Memory B cell (primary cell): ENCODE measurements at regions not wholly inside any gene's neighbourhood (a gene's known extent, or its start where the extent isn't known, plus 50 kb on each side); places are given as distances from the start of the nearest gene placed in this dataset.

Source experiments
- ATAC-seq: fragments of 150-1000 bp; cut with Tn5 transposase; 2 replicates; pipeline ENCODE4 v1.10.0; 2021; ENCODE audit warnings: low read depth, mild to moderate bottlenecking, moderate library complexity
- DNase-seq, 2 donors: peaks; one replicate each; pipeline ENCODE4 v3.0.0; 2022; ENCODE audit warnings: low spot score in 2 of 2
- H3K27ac Mint-ChIP-seq: one replicate; pipeline ENCODE4 v1.8.0; 2022; ENCODE audit warnings: mild to moderate bottlenecking, moderate library complexity, mixed read lengths
- H3K27me3 Mint-ChIP-seq: one replicate; pipeline ENCODE4 v1.8.0; 2022; ENCODE audit warnings: mixed read lengths
- H3K36me3 Mint-ChIP-seq: one replicate; pipeline ENCODE4 v1.8.0; 2022; ENCODE audit warnings: mild to moderate bottlenecking, mixed read lengths
- H3K4me1 Mint-ChIP-seq: one replicate; pipeline ENCODE4 v1.8.0; 2022; ENCODE audit warnings: mixed read lengths
- H3K4me3 Mint-ChIP-seq: one replicate; pipeline ENCODE4 v1.8.0; 2022; ENCODE audit warnings: mild to moderate bottlenecking, moderate library complexity, mixed read lengths
- H3K9me3 Mint-ChIP-seq: one replicate; pipeline ENCODE4 v1.8.0; 2022; ENCODE audit warnings: mixed read lengths

DNA sequence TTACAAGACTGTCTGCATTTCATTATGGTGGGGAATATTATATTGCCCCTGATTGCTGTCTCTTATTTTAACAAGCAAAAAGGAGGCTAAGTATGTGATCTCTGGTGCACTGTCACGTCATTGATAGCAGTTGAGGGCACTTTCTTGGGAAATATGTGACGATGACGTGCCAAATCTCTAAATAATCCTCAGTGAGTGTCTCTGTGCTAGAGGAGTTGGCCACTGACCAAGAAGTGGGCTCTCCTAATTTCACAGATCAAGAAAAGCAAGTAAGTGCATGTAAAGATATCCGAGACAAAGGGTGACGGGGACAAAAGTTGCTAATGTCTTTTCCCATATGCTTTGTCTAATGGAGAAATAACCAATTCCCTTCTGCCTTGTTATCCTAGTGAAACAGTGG, 487.4 kb upstream of the TENM3 start:
- no peak for DNase-seq
- H3K9me3 Mint-ChIP-seq = peaks cover 3% of the 10 kb centered on the region
- ATAC-seq = no peak
- H3K4me3 Mint-ChIP-seq = no peak overlapping the region
- H3K27ac Mint-ChIP-seq = no peak overlapping the region
- no peaks in the 10 kb centered on the region for H3K4me1 Mint-ChIP-seq
- peaks cover 2% of the 10 kb centered on the region for H3K27me3 Mint-ChIP-seq
- no peaks in the 10 kb centered on the region for H3K36me3 Mint-ChIP-seq

DNA sequence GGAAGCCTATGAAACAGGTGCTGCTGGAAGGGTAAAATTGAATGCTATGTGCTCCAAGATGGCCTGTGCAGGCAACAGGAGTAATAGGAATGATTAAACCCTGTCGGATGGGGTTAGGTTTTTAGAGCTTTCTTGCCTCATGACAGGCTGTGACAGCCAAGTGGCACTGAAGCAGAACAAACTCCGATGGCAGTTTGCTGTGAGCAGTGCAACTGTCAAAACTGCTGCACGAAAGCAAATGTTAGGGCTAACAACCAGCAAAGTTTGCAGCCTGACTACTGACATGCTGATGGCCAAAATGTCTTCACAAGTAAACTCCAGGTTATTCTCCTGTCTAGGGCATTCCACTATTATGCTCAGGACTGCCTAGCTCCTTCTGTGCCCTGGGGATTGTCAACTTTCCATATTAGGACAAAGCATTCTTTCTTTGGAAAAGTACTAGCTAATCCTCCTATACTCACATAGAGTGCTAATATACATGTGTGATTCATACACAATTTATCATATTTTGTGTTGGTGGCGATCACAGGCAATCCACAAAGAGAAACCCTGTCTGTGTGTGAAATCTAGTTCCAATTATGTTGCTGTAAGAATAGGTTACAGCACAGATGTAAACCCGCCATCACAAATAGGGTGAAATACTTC, 486.6 kb upstream of the TENM3 start:
- H3K4me1 Mint-ChIP-seq = no peaks in the 10 kb centered on the region
- DNase-seq = no peak
- H3K4me3 Mint-ChIP-seq = no peak overlapping the region
- H3K9me3 Mint-ChIP-seq = peaks cover 4% of the 10 kb centered on the region
- no peaks in the 10 kb centered on the region for H3K27me3 Mint-ChIP-seq
- no peak overlapping the region for H3K27ac Mint-ChIP-seq
- no peaks in the 10 kb centered on the region for H3K36me3 Mint-ChIP-seq
- ATAC-seq = no peak

DNA sequence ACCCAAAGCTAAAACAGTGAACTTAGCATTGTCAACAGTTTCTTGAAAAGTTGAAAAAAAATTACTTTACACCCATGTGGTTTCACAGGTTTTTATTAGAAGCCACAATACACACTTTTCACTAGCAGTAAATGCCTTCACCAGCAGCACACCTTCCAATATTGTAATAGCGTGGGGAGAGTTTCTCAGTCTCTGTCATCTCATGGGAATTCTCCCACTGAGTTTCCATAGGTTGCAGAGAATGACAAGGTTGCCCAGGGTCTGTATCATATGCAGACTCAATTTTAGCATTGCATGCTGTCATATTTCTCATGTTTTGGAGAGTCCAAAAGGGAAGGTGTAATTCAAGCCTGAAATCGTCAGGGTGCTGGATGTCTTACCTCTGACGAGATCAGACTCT, 486.1 kb upstream of the TENM3 start:
- H3K4me3 Mint-ChIP-seq = no peak overlapping the region
- H3K9me3 Mint-ChIP-seq = peaks cover 4% of the 10 kb centered on the region
- no peaks in the 10 kb centered on the region for H3K36me3 Mint-ChIP-seq
- no peak overlapping the region for H3K27ac Mint-ChIP-seq
- DNase-seq = no peak
- no peaks in the 10 kb centered on the region for H3K27me3 Mint-ChIP-seq
- H3K4me1 Mint-ChIP-seq = no peaks in the 10 kb centered on the region
- ATAC-seq = no peak

DNA sequence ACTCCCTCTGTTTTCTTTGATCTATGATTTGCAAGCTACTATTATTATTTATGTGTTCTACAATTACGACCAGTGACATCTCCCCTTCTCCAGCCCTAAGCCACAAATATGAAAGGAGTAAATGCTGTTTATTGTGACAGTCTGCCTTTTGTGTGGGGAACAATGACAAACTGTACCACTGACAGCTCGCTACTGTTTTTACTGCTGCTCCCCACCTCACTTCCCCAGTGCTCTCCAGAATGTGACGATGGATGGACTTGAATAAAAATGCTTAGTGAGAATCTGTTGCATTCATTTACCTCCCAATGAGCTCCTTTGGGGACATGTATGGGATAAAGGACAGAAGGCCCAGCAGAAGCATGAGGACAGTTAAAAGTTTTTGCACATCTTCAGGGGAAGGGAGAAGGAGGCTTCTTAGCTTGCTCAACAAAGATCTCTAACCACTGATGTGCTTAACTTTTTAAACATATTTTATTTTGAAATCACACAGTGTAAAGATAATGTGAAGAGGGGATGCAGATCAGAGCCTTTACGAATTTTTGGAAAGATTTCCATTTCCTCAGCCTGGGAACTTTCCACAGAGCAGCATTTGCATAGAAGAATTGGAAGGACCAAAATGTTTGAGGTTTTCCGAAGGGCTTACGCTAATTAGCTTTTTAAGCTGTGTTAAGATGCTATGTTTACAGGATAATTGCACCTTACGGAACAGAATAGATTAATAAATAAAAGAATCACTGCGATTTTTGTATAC, 485.1 kb upstream of the TENM3 start:
- Mint-ChIP-seq H3K27ac (no peak overlapping the region), H3K4me1 (no peaks in the 10 kb centered on the region), H3K36me3 (no peaks in the 10 kb centered on the region), H3K4me3 (no peak overlapping the region), H3K9me3 (peaks cover 4% of the 10 kb centered on the region), H3K27me3 (no peaks in the 10 kb centered on the region)
- ATAC-seq (no peak), DNase-seq (no peak)

DNA sequence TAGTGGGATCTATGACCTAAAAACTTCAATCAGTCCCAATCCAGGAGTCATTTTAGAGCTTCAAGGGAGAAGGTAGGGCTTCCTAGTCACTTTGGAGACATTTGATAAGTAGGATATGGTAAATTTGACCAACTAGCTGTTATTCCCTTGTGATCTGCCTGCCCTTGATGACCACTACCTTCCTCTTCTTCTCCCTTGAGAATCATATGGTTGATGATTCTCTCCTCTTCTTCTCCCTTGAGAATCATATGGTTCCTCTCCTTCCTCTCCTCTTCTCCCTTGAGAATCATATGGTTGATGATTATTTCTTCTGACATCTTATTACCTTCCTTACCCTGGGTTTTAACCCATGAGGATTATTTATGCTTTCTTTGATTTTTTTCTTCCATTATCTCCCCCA, 482.6 kb upstream of the TENM3 start:
- Mint-ChIP-seq H3K4me3 (no peak overlapping the region), H3K36me3 (no peaks in the 10 kb centered on the region), H3K4me1 (no peaks in the 10 kb centered on the region), H3K9me3 (peaks cover 4% of the 10 kb centered on the region), H3K27ac (no peak overlapping the region), H3K27me3 (no peaks in the 10 kb centered on the region)
- DNase-seq = no peak
- no peak for ATAC-seq

DNA sequence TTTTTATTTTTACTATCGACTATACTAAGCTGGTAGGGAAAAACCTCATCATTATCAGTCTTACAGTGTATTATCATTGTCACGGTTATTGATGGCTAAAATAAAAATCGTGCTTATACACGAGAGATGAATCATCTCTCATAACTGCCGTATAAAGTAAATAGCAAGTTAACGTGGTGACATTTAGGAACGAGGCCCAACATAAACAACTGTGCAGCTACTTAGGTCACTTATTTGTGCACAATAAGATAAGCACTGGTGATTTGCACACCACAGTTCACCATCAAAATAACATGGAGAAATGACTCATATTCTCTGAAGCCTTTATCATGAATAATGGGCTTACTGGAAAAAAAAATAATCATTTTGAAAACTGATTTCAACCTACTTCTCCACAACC, 482.0 kb upstream of the TENM3 start:
- Mint-ChIP-seq H3K4me3 (no peak overlapping the region), H3K27me3 (no peaks in the 10 kb centered on the region), H3K9me3 (peaks cover 4% of the 10 kb centered on the region), H3K36me3 (no peaks in the 10 kb centered on the region), H3K27ac (no peak overlapping the region), H3K4me1 (no peaks in the 10 kb centered on the region)
- DNase-seq = no peak
- no peak for ATAC-seq

GRCh38 chr4:181766061-181766548, 477.1 kb upstream of the TENM3 start:
- H3K9me3 Mint-ChIP-seq = peaks cover 3% of the 10 kb centered on the region
- H3K36me3 Mint-ChIP-seq = no peaks in the 10 kb centered on the region
- DNase-seq = no peak
- no peak overlapping the region for H3K27ac Mint-ChIP-seq
- no peak overlapping the region for H3K4me3 Mint-ChIP-seq
- no peak for ATAC-seq
- no peaks in the 10 kb centered on the region for H3K27me3 Mint-ChIP-seq
- no peaks in the 10 kb centered on the region for H3K4me1 Mint-ChIP-seq

- Mint-ChIP-seq H3K27ac (no peak overlapping the region), H3K27me3 (no peaks in the 10 kb centered on the region), H3K4me1 (no peaks in the 10 kb centered on the region), H3K36me3 (no peaks in the 10 kb centered on the region), H3K4me3 (no peak overlapping the region), H3K9me3 (peaks cover 5% of the 10 kb centered on the region)
- no peak for ATAC-seq
- DNase-seq = no peak
These were observed 472.2 kb upstream of the TENM3 start for GRCh38 chr4:181770971-181771370.

DNA sequence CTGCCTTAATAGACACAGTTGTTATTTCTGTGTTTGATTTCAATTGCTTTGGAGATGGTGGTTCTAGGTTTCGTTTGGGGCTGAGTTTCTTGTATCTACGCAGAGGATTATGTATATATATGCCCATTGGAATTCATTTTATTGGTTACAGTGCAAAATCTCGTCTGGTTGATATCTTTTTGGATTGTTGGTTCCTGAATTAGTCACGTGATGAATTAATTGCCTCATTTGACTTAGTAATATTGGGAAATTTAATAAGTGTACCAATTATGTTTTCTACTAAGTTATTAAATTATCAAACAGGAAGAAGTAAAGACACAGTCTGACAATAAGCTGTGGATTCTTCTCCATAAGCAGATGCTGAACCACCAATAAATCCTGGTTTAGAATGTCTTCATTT, 467.9 kb upstream of the TENM3 start:
- no peak overlapping the region for H3K27ac Mint-ChIP-seq
- H3K4me1 Mint-ChIP-seq = no peaks in the 10 kb centered on the region
- no peak overlapping the region for H3K4me3 Mint-ChIP-seq
- ATAC-seq (no peak), DNase-seq (no peak)
- H3K9me3 Mint-ChIP-seq = peaks cover 4% of the 10 kb centered on the region
- H3K36me3 Mint-ChIP-seq = no peaks in the 10 kb centered on the region
- no peaks in the 10 kb centered on the region for H3K27me3 Mint-ChIP-seq

- Mint-ChIP-seq H3K9me3 (peaks cover 4% of the 10 kb centered on the region), H3K4me1 (no peaks in the 10 kb centered on the region), H3K27ac (no peak overlapping the region), H3K4me3 (no peak overlapping the region), H3K36me3 (no peaks in the 10 kb centered on the region), H3K27me3 (no peaks in the 10 kb centered on the region)
- DNase-seq (no peak), ATAC-seq (no peak)
These were observed 466.7 kb upstream of the TENM3 start for GRCh38 chr4:181776264-181777054.

DNA sequence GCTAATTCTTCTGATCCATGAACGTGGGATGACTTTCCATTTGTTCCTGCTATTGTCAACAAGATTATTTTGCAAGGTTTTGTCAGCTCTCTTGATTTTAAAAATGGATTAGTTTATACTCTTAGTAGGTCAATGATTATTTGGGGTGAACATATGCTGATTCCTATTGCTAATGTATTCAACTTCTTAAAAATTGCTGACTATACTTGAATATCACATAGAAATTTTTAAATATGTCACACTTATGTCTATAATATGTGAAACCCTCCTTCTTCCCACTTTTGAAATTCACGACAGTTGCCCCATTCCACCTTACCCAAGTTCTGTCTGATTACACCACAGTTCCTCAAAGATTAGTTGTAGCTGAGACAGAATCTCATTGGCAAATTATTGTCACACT, 465.7 kb upstream of the TENM3 start:
- H3K9me3 Mint-ChIP-seq = peaks cover 7% of the 10 kb centered on the region
- no peaks in the 10 kb centered on the region for H3K36me3 Mint-ChIP-seq
- no peak for DNase-seq
- H3K4me3 Mint-ChIP-seq = no peak overlapping the region
- no peak for ATAC-seq
- no peaks in the 10 kb centered on the region for H3K27me3 Mint-ChIP-seq
- H3K27ac Mint-ChIP-seq = no peak overlapping the region
- no peaks in the 10 kb centered on the region for H3K4me1 Mint-ChIP-seq

GRCh38 chr4:181784881-181785280, 458.3 kb upstream of the TENM3 start:
- no peaks in the 10 kb centered on the region for H3K4me1 Mint-ChIP-seq
- ATAC-seq = no peak

DNA sequence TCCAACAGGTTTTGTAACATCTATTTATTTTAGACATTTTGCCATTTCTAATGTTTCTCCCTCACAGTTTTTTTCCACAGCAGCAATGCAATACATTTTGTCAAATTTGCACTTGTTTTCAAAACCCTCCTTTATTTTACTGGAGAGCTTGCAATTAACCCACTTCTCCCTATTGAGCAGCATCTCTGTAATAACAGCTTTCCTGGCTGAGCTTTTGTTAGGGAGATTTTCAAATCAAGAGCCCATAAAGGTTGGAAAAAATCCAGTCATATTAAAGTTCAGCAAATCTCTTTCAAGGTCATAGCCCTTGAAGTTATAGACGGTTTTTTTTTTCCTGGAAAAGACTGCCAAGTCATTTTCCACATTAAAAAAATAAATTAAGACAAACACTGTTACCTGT, 450.6 kb upstream of the TENM3 start:
- Mint-ChIP-seq H3K36me3 (no peaks in the 10 kb centered on the region), H3K9me3 (peaks cover 3% of the 10 kb centered on the region), H3K4me1 (no peaks in the 10 kb centered on the region), H3K27ac (no peak overlapping the region), H3K27me3 (no peaks in the 10 kb centered on the region), H3K4me3 (no peak overlapping the region)
- no peak for DNase-seq
- no peak for ATAC-seq

More at GRCh38 chr4:181784881-181785280, 458.3 kb upstream of the TENM3 start:
- Mint-ChIP-seq H3K4me3 (no peak overlapping the region), H3K27me3 (no peaks in the 10 kb centered on the region), H3K27ac (no peak overlapping the region), H3K9me3 (peaks cover 10% of the 10 kb centered on the region), H3K36me3 (no peaks in the 10 kb centered on the region)
- DNase-seq = no peak

GRCh38 chr4:181793096-181793495, 450.1 kb upstream of the TENM3 start:
- no peak for ATAC-seq
- peaks cover 3% of the 10 kb centered on the region for H3K9me3 Mint-ChIP-seq
- H3K27ac Mint-ChIP-seq = no peak overlapping the region
- H3K4me3 Mint-ChIP-seq = no peak overlapping the region
- no peaks in the 10 kb centered on the region for H3K36me3 Mint-ChIP-seq
- no peaks in the 10 kb centered on the region for H3K4me1 Mint-ChIP-seq
- no peaks in the 10 kb centered on the region for H3K27me3 Mint-ChIP-seq
- no peak for DNase-seq
